Transverse colon (tissue), 4 donors: ENCODE measurements at regions not wholly inside any gene's neighbourhood (a gene's known extent, or its start where the extent isn't known, plus 50 kb on each side); places are given as distances from the start of the nearest gene placed in this dataset.

Experiments
- CTCF ChIP-seq, 5 experiments: fragments of 200-600 bp in 3 of 5; fragments of 450-650 bp in 2 of 5; sonication (generic) in 3 of 5; IDR thresholded peaks; 1 replicate in 2 of 5; 2 replicates in 3 of 5; pipeline ENCODE4 v1.5.1; 2016 to 2017; ENCODE audit warnings: antibody characterized with exemption in 5 of 5, inconsistent platforms in 3 of 5, mild to moderate bottlenecking in 2 of 5, moderate library complexity in 1 of 5
- EP300 ChIP-seq: sonication (generic); formaldehyde crosslinking; IDR thresholded peaks from one replicate; pipeline ENCODE4 v1.6.1; 2017; ENCODE audit warnings: antibody characterized with exemption, low read depth
- POLR2AphosphoS5 ChIP-seq, 3 donors: sonication (generic); formaldehyde crosslinking; IDR thresholded peaks; one replicate each; pipeline ENCODE4 v1.6.1; 2016; ENCODE audit warnings: antibody characterized with exemption in 3 of 3

DNA sequence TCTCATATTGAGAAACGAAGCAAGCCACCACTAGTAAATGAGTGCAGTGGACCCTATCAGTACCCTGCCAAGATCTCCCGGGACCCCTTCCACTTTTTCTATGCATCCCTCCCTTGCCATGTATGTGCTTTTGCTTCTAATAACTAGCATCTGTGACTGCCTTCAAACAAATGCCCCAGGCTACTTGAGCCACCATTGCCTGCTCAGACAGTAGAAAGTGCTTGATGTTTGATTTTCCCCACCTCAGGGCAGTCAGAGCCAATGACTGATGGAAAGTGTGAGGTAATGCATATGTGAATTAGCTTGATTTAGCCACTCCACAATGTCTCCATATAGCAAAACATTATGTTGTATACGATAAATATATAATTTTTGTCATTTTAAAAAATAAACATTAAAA lies 797.3 kb upstream of the ACO1 start:
- TF ChIP-seq EP300 (no peak), CTCF (IDR thresholded peaks at IDR 0.05) (no peak), POLR2AphosphoS5 (IDR thresholded peaks at IDR 0.05) (no peak)
